HG03175 (cell line): ENCODE measurements at regions not wholly inside any gene's neighbourhood (a gene's known extent, or its start where the extent isn't known, plus 50 kb on each side); places are given as distances from the start of the nearest gene placed in this dataset.
"Not testable (repeated sequence)": the region's sequence is repeated elsewhere in the genome, so short reads cannot be mapped to it uniquely, and the experiment has no call there.

Experiments
- ATAC-seq: cut with Tn5 transposase; IDR thresholded peaks from one replicate; pipeline ENCODE4 v1.9.1; 2021; ENCODE audit warnings: mild to moderate bottlenecking, moderate library complexity; ENCODE audit not compliant: unreplicated experiment

DNA sequence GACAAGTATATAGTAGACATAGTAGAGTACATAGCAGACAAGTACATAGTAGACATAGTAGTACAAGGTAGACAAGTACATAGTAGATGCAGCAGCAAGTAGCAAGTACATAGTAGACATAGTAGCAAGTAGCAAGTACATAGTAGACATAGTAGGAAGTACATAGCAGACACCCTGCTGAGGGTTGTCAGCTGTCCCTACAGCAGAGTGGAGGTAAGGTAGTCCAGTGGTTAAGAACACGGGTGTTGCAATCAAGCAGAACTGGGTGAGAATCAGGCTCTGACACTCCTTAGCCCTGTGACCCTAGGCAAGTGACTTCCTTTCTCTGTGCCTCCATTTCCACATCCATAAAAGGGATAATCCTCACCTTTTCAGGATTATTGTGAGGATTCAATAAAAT lies 94.7 kb downstream of the NOG start:
- ATAC-seq: no peak

DNA sequence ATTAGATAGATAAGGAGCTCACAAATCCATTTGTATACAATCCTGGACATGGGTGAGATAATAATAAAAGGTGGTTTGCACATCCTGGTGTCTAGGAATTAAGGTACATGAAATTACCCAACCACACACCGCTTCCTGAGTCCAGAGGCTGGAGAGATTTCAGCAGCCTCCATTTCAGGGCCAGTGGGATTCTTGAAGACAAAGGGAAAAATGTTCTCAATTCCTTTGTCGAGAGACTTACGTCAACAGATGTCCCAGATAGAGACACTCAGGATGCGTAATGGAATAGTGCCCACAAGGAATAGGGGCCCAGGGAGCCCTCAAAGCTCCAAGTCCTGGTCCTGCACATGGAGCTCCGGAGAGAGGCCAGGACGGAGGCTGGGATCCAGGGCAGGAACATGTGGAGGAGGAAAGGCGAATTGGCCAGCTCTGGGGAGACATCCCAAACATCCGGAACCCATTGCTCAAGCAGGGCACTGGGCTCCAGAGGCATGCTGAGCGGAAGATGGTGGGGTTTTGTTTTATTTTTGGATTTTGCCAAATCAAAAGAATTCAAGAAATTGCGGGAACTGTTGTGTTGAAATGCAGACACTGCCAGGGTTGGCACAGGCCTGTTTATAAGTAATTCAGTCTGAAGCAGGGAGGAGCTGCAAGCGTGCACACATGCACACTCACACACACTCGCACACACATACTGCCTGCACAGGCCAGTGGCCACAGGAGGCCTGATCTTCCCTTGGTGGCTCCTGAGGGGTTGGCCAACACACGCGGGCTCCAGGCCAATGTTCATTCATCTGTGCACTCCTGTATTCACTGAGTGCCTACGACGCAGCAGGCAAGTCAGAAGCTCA lies 97.2 kb downstream of the NOG start:
- no peak for ATAC-seq

DNA sequence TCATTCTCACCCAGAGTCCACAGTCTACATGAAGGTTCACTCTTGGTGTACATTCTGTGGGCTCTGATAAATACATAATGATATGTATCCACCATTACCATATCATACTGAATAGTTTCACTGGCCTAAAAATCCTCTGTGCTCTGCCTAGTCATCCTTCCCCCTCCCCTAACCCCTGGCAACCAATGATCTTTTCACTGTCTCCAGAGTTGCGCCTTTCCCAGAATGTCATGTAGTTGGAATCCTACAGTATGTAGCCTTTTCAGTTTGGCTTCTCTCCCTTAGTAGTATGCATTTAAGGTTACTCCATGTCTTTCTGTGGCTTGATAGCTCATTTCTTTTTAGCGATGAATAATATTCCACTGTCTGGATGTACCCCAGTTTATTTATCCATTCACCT lies 101.3 kb downstream of the NOG start:
- ATAC-seq: no peak

DNA sequence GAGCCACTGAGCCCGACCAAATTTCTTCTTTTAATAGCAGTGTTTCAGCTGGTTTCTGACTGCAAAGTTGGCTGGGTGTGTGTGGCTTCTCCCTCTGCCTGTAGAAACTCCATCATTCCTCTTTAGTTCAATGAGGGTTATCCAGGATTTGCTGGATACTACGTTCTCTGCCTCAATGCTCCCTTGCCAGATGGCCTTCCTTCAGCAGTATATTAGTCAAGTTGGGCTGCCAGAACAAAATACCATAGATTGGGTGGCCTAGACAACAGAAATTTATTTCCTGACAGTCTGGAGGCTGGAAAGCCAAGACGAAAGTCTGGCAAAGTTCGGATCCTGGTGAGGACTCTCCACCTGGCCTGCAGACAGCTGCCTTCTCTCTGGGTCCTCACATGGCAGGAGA lies 103.7 kb downstream of the NOG start:
- no peak for ATAC-seq

DNA sequence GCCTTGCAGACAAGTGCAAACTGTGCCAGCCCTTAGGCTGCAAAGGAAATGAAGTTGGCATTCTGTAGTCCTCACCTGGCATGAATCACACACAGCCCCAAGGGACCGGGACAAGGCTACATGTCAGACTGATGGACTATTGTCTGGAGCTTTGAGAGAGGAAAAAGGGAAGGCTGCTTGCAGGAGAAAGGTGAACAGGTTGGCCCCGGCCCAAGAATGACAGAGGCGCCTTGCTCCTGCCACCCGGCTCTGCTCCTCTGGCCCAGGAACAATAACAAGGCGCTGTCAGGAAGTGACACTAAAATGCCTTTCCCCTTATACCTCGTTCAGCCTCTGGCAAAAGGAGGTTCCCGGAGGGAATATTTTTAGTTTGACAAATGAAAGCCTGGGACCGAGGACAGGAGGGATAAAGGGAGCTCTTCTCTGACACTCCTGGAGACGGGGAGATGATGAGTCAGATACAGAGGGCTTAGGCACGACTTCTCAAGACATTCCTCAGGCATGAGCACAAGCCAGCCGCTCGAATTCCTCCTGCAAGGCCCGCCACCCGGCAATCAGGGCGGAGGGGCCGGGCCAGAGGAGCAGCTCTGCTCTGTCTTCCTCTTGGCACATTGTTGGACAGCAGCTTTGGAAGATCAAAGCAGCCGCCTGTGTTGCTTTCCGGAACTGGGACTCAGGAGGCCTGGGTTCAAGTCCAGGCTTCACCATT lies 105.8 kb downstream of the NOG start:
- no peak for ATAC-seq

DNA sequence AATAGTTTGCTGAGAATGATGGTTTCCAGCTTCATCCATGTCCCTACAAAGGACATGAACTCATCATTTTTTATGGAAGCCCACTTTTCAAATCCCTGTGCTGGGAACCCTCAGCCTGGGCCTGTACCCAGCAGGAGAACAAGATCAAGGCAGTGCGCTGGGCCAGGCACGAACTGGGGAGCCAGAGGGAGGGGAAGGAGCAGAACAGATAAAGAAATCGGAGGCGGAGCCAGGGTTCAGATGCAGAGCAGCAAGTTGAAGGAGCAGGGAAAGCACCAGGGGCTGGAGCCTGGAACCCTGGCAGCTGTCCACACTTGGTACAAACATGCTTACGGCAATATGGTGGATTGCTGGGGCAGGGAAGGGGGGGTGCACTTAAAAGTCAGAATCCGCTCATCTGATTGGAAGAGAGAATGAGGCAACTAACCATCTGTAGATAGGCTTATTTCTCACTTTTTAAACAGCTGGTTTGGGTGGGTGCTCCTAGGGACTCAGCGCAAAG lies 107.5 kb downstream of the NOG start:
- ATAC-seq: no peak

DNA sequence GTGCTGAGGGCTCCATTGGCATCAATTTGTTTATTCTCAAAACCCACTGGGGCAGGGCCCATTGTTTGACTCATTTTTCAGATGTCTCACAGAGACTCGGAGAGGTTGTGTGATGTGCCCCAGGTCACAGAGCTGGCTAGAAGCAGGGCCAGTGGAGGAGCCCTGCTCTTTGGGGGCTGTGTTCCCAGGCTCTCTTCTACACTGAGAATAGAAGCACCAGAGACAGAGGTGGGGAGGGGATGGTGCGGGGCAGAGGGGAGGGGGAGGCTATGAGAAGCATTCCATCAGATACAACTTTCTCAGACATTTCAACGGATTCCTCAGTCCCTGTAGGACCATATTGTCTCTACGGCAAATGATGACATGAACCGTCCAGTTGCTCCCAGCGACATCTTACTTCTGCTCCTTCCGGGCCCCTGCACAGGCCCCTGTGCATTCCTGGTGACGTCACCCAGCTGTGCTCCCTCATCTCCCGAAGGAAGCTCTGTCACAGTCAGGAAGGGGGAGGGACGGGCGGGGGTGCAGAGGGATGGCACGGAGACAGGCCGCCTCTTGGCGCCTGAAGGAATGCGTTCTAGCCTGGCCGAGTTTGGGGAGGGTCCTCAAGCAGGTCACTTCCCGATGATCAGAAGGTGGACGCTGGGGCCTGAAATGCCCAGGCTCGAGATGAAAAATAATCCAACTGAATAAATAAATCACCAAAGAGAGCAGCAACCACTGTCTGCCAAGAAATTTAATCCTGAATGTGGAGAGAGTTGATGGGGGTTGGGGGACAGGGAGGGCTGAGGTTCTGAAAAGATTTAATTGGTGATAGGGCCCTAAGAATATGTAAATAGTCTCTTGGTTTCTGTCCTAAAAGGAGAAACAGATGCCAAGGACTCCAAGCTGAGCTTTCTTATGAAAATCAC lies 114.1 kb downstream of the NOG start:
- no peak for ATAC-seq

DNA sequence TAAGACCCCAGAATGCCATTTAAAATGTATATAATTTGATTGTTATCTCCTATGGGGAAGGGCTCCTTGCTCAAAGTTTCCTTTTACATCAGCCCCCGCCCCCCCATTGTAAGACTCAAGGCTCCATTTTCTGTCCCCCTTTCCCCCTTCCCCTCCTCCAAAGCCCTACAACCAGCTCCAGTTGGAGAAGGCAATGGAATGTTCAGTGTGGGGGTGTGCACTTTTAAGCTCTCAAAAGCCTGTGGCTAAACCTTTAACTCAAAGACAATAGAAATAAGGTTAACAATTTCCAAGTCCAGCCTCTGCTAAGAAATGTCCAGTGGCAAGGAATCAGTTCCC lies 114.7 kb downstream of the NOG start:
- ATAC-seq: no peak

DNA sequence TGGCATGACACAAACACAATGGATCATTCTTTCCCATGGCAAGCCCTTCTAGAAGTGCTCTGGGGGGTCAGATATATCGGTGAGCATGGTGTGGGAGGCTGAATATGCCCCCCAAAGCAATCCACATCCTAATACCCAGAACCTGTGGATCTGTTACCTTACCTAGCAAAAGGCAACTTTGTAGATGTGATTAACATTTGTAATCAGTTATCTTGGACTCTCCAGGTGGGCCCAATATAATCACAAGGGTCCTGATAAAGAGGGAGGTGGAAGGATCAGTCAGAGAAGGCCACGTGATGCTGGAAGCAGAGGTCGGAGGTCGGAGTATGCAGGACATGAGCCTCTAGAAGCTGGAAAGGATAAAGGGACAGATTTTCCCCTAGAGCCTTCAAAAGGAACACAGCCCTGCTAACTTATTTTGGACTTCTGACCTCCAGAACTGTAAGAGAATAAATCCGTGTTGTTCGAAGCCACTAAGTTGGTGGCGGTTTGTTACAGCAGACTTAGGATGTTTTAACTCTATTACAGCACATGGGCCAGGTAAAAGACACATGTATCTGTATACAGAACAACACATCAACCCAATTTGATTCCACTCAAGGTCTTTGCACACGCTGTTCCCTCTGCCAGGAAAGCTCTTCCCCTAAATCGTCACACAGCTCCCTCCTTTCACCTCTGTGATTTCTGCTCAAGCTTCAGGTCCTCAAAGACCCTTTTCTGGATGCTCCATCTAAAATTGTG lies 115.3 kb downstream of the NOG start:
- no peak for ATAC-seq

DNA sequence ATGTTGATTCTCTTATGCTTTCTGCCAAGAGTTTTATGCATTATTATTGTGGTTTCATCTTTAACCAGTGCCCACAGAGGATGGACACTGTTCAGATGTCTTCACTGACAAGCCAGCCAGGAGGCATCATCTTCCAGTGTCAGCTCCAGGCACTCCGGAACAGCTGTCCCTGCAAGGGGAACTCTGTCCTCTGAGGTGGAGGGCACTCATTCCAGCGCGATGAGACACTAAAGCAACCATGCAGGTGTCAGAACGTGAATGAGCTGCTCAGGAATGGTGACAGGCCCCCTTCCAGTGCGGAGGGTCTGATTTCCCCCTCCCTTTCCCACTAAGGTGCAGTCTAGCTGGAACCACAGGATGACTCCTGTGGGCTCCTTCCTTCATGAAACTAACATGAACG lies 117.5 kb downstream of the NOG start:
- no peak for ATAC-seq

DNA sequence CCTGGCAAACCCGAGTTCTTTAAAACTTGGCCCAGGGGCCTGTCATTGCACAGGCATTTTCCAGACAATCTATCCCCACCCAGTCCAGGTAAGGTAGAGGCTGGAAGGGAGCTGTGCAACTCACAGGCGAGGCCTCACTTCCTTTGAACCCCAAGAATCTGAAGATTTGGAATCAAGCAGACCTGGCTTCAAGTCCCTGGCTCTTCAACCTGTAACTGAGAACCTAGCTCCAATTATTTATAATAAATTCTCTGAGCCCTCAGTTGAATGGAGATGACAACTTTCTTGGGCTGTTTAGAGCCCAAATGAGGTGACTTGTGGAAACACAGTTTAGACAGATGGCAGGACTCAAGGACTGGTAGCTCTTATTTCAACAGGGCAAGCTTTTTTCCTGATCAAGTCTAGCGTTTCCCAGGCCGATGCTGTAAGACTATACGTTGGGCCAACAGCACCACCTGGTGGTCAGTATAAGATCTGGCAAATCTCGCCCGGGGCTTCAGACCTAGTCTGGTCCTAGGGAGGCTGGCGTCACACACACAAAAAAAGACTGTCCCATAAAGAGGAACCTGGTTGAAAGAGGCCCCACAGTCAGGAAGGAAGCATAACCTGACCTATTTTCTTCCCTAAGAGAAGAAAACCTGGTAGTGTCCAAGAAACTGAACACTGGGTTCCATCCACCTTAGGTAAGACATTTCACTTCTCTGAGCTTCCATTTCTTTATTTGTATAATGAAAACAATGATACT lies 117.9 kb downstream of the C17orf67 start:
- peak; percentile 94 for ATAC-seq

DNA sequence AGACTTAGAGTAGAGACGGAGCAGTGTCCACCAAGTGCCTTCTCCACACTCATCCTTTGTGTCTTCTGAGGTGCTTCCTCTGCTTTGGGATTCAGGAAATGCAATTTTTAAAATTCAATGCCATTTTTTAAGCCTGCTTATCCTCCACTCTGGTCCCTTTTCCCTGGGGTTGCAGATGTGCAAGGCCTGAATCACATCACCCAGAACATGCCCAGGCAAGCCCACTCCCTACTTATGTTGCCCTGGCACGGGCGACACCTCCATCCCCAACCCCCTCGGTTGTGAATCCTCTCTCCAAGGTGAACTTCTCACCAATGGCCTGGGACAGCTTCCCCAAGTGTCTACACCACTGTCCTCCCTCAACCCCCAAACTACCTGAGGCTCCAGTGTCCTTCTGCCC lies 116.2 kb downstream of the C17orf67 start:
- ATAC-seq: no peak

DNA sequence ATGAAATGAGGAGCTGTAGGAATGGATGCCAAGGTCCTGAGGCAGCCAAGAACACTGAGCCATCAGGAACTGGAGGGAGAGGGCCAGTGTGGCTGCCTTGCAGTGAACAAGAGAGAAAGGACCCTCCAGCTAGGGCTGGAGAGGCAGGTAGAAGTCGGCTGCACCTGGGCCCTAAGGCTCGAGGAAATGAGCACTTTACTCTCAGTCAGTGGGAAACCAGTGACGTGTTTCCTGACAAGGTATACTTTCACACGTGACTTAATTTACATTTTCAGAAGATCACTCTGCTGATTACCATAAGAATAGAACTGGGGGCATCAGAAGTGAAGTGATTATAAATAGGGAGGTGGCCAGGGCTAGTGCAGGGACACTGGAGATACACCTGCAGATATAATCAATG lies 115.2 kb downstream of the C17orf67 start:
- no peak for ATAC-seq

DNA sequence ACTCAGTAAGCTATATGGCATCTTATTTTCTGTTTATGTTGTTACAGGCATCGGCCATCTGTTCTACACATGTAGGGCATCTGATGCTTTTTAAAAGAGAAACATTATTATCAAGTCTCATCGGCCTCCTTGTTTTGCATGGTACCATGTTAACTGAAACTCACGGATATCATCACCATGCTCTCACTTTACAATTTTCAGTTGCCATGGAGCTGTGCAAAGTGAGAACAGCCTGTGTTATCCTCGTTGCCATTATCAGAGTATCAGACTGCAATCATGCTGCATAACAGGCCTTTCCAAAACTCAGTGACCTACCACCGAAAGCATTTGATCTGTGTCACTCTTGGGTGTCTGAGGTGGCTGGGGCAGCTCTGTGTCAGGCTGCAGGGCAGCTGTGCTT lies 110.3 kb downstream of the C17orf67 start:
- ATAC-seq: no peak

DNA sequence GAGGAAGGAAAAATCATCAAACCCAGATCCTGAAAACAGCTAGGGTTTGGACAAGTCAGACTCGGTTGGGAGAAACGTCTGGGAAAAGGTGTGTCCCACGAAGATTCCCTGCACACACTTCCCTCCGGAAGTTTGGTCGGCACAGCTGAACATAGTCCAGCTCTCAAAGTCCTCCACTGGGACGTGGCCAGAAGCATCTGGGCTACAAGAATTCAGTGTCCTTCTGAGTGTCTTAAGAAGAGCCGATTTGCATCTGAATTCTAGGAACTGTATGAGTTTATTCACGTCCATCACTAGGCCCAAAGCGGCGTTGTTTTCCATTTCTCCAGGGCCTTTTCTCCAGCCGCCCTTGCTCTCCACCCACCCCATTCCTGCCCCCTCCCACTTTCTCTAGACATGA lies 109.1 kb downstream of the C17orf67 start:
- no peak for ATAC-seq

DNA sequence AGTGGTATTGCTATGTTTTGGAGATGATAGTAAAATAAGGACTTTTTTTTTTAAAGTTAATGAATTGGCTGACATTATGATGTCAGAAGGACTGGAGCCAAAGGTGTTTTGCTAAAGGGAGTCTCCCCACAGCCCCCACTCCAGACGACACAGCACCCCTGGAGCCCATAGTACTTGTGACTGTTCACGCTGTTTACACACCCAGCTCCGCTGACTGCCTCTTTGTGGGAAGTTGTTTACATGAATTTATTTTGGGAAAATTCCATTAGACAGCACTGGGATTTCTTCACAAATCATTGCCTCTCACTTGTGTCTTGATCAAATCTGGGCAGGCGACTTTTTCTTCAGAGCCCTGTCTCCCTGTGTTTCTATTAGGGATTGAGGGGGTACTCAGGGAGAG lies 108.6 kb downstream of the C17orf67 start:
- ATAC-seq: no peak

DNA sequence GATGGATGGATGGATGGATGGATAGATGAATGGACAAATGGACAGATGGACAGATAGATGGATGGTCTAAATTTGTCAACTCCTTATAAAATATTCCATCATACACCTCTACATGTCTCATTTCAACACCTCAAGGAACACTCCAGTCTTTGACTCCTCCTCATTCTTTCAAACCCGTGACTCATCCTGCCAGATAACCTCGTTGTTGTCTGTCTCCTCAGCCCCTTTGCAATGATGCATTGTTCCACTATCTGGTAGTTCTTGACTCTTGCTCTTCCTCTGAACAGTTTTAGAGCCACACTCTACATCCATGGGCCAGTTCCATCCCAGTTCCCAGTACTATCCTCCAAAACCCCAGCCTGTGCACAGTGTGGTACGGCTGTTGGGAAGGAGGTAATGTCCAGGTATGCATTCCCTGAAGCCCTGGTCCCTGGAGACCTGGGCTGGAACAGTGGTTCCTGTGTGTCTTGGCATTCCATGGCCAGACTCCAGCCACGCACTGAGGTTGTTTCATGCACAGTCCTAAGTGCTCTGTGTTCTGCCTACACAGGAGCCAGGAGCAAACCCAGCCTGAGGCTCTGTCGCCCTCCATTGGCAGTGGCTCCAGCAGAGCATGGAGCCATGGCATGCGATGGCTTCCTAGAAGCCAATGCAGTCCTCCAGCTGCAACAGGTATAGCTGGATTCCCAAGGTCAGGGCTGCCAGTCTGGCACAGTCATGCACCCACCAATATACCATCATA lies 105.7 kb downstream of the C17orf67 start:
- ATAC-seq: no peak

DNA sequence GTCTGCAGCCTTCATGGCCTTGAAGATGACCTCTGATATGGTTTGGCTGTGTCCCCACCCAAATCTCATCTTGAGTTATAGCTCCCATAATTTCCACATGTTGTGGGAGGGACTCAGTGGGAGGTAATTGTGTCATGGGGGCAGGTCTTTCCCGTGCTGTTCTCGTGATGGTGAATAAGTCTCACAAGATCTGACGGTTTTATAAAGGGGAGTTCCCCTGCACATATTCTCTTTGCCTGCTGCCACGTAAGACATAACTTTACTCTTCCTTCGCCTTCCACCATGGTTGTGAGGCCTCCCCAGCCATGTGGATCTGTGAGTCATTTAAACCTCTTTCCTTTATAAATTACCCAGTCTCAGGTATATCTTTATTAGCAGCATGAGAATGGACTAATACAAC lies 102.6 kb downstream of the C17orf67 start:
- ATAC-seq: not testable (repeated sequence)

DNA sequence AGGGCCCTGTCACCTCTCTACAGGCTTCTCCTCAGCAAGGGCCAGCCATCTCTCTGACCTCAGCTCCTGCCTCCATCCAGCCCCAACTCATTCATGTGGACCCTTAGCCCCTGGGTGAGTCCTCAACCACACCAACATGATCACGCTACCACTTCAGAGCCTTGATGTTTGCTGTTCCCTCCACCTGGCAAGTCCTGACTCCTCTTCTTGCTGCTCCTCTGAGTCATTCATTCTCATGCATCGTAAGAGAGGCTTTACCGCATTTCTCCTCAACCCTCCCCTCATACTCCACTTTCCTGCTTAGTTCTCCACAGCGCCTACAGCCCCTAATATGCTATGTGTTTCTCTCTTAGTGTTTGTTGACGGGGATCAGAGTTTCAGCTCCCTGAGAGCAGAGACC lies 99.9 kb downstream of the C17orf67 start:
- ATAC-seq: no peak
